ENCODE measurements at regions not wholly inside any gene's neighbourhood (a gene's known extent, or its start where the extent isn't known, plus 50 kb on each side); places are given as distances from the start of the nearest gene placed in this dataset.

GRCh38 chr12:17151917-17152316 lies 546.0 kb upstream of the LMO3 start:
- TF ChIP-seq CTCF (IDR thresholded peaks at IDR 0.05; ENCODE audit: low read depth, low read length) (no peak), POLR2A (IDR thresholded peaks at IDR 0.05; ENCODE audit: extremely low read depth, insufficient read length) (no peak), MAX (IDR thresholded peaks at IDR 0.05; ENCODE audit: low read depth, low read length) (no peak)

Measured in NB4 (cell line).